Stimulated activated effector memory CD8-positive, alpha-beta T cell treated with anti-CD3 and anti-CD28 coated beads, Interleukin-12 subunit alpha, Interleukin-12 subunit beta, amount 100 ng/mL, for 72 hours (primary cell): ENCODE measurements at regions not wholly inside any gene's neighbourhood (a gene's known extent, or its start where the extent isn't known, plus 50 kb on each side); places are given as distances from the start of the nearest gene placed in this dataset.
A peak's percentile ranks its signal among the peaks of the same experiment; 100 is the strongest.

Experiments
- ATAC-seq: fragments of 150-1000 bp; cut with Tn5 transposase; 2 replicates; pipeline ENCODE4 v1.10.0; 2021
- DNase-seq, 2 donors: peaks; one replicate each; pipeline ENCODE4 v3.0.0; 2021 to 2022; ENCODE audit warnings: low spot score in 2 of 2
- H3K27ac Mint-ChIP-seq: one replicate; pipeline ENCODE4 v1.8.0; 2022; ENCODE audit warnings: mild to moderate bottlenecking, mixed read lengths
- H3K36me3 Mint-ChIP-seq: one replicate; pipeline ENCODE4 v1.8.0; 2022; ENCODE audit warnings: mild to moderate bottlenecking, mixed read lengths
- H3K4me1 Mint-ChIP-seq: one replicate; pipeline ENCODE4 v1.8.0; 2022; ENCODE audit warnings: mixed read lengths
- H3K4me3 Mint-ChIP-seq: one replicate; pipeline ENCODE4 v1.8.0; 2022; ENCODE audit warnings: mild to moderate bottlenecking, mixed read lengths
- H3K9me3 Mint-ChIP-seq: one replicate; pipeline ENCODE4 v1.8.0; 2022; ENCODE audit warnings: mixed read lengths

GRCh38 chr10:20726381-20726780, 170.7 kb downstream of the NEBL start:
- Mint-ChIP-seq H3K9me3 (peaks cover 27% of the 10 kb centered on the region), H3K4me3 (no peak overlapping the region), H3K27ac (no peak overlapping the region), H3K4me1 (no peaks in the 10 kb centered on the region), H3K36me3 (no peaks in the 10 kb centered on the region)
- no peak for DNase-seq
- peak; percentile 26 for ATAC-seq

DNA sequence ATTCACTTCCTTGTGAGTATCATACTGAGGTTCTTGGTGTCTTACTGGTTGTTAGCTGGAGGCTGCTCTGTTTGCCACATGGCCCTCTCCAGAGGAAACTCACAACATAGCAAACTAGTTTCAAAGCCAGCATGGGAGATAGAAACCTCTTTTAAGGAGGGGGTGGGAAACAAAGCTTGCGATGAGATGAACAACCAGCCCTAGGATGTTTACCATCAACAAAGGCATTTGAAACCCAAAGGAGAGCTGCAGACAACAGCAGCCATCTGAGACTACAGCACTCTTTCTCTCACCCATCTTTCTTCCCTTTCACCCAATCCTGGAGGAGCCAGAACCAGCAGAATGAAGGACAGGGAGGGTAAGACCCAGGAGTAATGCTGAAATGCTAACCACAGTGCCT, 182.1 kb downstream of the NEBL start:
- Mint-ChIP-seq H3K4me3 (no peak overlapping the region), H3K27ac (no peak overlapping the region)

GRCh38 chr10:20714518-20714917, 182.6 kb downstream of the NEBL start:
- no peak overlapping the region for H3K27ac Mint-ChIP-seq
- H3K9me3 Mint-ChIP-seq: peaks cover 10% of the 10 kb centered on the region
- ATAC-seq (no peak), DNase-seq (no peak)
- H3K4me3 Mint-ChIP-seq: no peak overlapping the region
- H3K4me1 Mint-ChIP-seq: no peaks in the 10 kb centered on the region
- no peaks in the 10 kb centered on the region for H3K36me3 Mint-ChIP-seq

More for the DNA sequence above, 182.1 kb downstream of the NEBL start:
- Mint-ChIP-seq H3K36me3 (no peaks in the 10 kb centered on the region), H3K9me3 (peaks cover 10% of the 10 kb centered on the region), H3K4me1 (no peaks in the 10 kb centered on the region)
- DNase-seq: no peak
- ATAC-seq: no peak

- Mint-ChIP-seq H3K36me3 (no peaks in the 10 kb centered on the region), H3K4me3 (no peak overlapping the region), H3K4me1 (no peaks in the 10 kb centered on the region), H3K27ac (no peak overlapping the region), H3K9me3 (peaks cover 9% of the 10 kb centered on the region)
- ATAC-seq (no peak), DNase-seq (no peak)
These were observed 183.7 kb downstream of the NEBL start for GRCh38 chr10:20713420-20713819.

GRCh38 chr10:20712774-20713173, 184.3 kb downstream of the NEBL start:
- Mint-ChIP-seq H3K4me3 (no peak overlapping the region), H3K36me3 (no peaks in the 10 kb centered on the region), H3K4me1 (no peaks in the 10 kb centered on the region), H3K9me3 (peaks cover 11% of the 10 kb centered on the region), H3K27ac (no peak overlapping the region)
- DNase-seq: no peak
- ATAC-seq: no peak

- Mint-ChIP-seq H3K36me3 (no peaks in the 10 kb centered on the region), H3K4me1 (no peaks in the 10 kb centered on the region), H3K9me3 (peaks cover 9% of the 10 kb centered on the region), H3K27ac (no peak overlapping the region), H3K4me3 (no peak overlapping the region)
- DNase-seq (no peak), ATAC-seq (no peak)
These were observed 187.4 kb downstream of the NEBL start for GRCh38 chr10:20709708-20710107.

- Mint-ChIP-seq H3K9me3 (peaks cover 12% of the 10 kb centered on the region), H3K36me3 (no peaks in the 10 kb centered on the region), H3K27ac (no peak overlapping the region), H3K4me3 (no peak overlapping the region), H3K4me1 (no peaks in the 10 kb centered on the region)
- no peak for DNase-seq
- no peak for ATAC-seq
These were observed 188.8 kb downstream of the NEBL start for GRCh38 chr10:20708305-20708704.

DNA sequence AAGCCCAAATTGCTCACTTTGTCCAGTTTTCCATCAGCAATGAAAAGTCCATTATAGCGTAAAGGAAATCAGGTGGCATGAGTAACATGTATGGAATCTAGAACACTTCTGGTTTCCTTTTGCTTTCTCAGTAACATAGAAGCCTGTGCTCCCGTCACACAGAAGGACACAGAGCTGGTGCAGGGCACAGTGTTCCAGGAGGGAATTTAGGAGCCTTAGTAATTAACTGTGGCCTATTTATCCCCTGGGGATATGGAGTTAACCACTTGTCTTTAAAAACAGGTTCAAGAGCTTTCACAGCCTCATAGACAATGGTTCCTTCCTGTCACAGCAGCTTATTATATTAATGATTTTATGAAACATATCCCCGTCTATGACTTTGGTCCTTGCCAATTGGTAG, 189.9 kb downstream of the NEBL start:
- H3K27ac Mint-ChIP-seq: no peak overlapping the region
- ATAC-seq (no peak), DNase-seq (no peak)
- H3K9me3 Mint-ChIP-seq: peaks cover 12% of the 10 kb centered on the region
- H3K4me1 Mint-ChIP-seq: no peaks in the 10 kb centered on the region
- no peak overlapping the region for H3K4me3 Mint-ChIP-seq
- H3K36me3 Mint-ChIP-seq: no peaks in the 10 kb centered on the region

- DNase-seq: no peak
- H3K4me3 Mint-ChIP-seq: no peak overlapping the region
- H3K4me1 Mint-ChIP-seq: no peaks in the 10 kb centered on the region
- no peak overlapping the region for H3K27ac Mint-ChIP-seq
- H3K9me3 Mint-ChIP-seq: peaks cover 8% of the 10 kb centered on the region
- no peaks in the 10 kb centered on the region for H3K36me3 Mint-ChIP-seq
- no peak for ATAC-seq
These were observed 198.3 kb downstream of the NEBL start for GRCh38 chr10:20698837-20699236.

- Mint-ChIP-seq H3K36me3 (no peaks in the 10 kb centered on the region), H3K4me3 (no peak overlapping the region)
- DNase-seq: no peak
These were observed 202.8 kb downstream of the NEBL start for GRCh38 chr10:20694296-20694695.

GRCh38 chr10:20688797-20689544, 208.1 kb downstream of the NEBL start:
- H3K27ac Mint-ChIP-seq: no peak overlapping the region
- no peak for ATAC-seq

More at GRCh38 chr10:20694296-20694695, 202.8 kb downstream of the NEBL start:
- Mint-ChIP-seq H3K27ac (no peak overlapping the region), H3K9me3 (peaks cover 10% of the 10 kb centered on the region), H3K4me1 (no peaks in the 10 kb centered on the region)
- ATAC-seq: no peak

GRCh38 chr10:20686015-20686635, 211.0 kb downstream of the NEBL start:
- Mint-ChIP-seq H3K27ac (no peak overlapping the region), H3K4me1 (no peaks in the 10 kb centered on the region), H3K9me3 (peaks cover 9% of the 10 kb centered on the region), H3K4me3 (no peak overlapping the region), H3K36me3 (no peaks in the 10 kb centered on the region)
- ATAC-seq (no peak), DNase-seq (no peak)

More at GRCh38 chr10:20688797-20689544, 208.1 kb downstream of the NEBL start:
- Mint-ChIP-seq H3K4me3 (no peak overlapping the region), H3K9me3 (peaks cover 6% of the 10 kb centered on the region), H3K4me1 (no peaks in the 10 kb centered on the region), H3K36me3 (no peaks in the 10 kb centered on the region)
- DNase-seq: no peak

- no peak overlapping the region for H3K27ac Mint-ChIP-seq
- H3K36me3 Mint-ChIP-seq: no peaks in the 10 kb centered on the region
- H3K9me3 Mint-ChIP-seq: peaks cover 9% of the 10 kb centered on the region
- H3K4me3 Mint-ChIP-seq: no peak overlapping the region
- ATAC-seq (no peak), DNase-seq (no peak)
- H3K4me1 Mint-ChIP-seq: no peaks in the 10 kb centered on the region
These were observed 211.6 kb downstream of the NEBL start for GRCh38 chr10:20685462-20685861.

DNA sequence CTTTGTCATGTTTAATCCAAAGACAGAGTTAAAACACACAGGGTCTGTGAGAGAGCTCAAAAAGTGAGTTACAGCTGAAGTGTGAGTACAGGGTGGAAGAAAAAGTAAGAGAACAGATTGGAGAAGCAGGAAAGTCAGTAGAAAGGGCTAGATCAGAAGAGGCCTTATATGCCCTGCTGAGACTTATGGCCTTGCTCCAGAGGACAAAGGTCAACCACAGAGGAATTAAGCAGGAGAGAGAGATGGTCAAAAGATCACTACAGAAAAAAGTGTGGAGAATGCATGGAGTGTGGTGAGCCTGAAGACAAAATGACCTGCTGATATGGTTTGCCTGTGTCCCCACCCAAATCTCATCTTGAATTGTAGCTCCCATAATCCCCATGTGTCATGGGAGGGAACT, 213.8 kb downstream of the NEBL start:
- ATAC-seq (no peak), DNase-seq (no peak)
- Mint-ChIP-seq H3K4me1 (no peaks in the 10 kb centered on the region), H3K27ac (no peak overlapping the region), H3K36me3 (no peaks in the 10 kb centered on the region), H3K9me3 (peaks cover 9% of the 10 kb centered on the region), H3K4me3 (no peak overlapping the region)

- H3K4me3 Mint-ChIP-seq: no peak overlapping the region
- H3K27ac Mint-ChIP-seq: no peak overlapping the region
- DNase-seq (no peak), ATAC-seq (no peak)
- no peaks in the 10 kb centered on the region for H3K4me1 Mint-ChIP-seq
- H3K36me3 Mint-ChIP-seq: no peaks in the 10 kb centered on the region
- peaks cover 5% of the 10 kb centered on the region for H3K9me3 Mint-ChIP-seq
These were observed 214.3 kb downstream of the NEBL start for GRCh38 chr10:20682782-20683181.

DNA sequence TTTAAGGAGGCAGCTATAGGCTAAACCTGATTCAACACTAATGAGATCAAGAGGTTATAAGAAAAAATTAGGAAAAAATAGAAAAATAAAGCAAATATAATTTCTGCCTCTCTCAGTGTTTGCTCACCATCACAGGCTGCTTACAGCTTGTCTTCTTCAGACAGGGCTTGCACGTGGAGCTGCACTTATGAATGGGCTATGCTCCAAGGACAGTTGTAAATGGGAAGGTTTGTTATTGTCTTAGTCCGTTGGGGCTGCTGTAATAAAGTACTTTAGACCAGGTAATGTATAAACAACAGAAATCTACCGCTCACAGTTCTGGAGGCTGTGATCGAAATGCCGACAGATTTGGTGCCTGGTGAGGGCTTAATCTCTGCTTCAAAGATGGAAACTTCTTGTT, 219.8 kb downstream of the NEBL start:
- Mint-ChIP-seq H3K4me1 (no peaks in the 10 kb centered on the region), H3K36me3 (no peaks in the 10 kb centered on the region), H3K27ac (no peak overlapping the region)

More for the DNA sequence above, 219.8 kb downstream of the NEBL start:
- ATAC-seq (no peak), DNase-seq (no peak)
- Mint-ChIP-seq H3K9me3 (peaks cover 4% of the 10 kb centered on the region), H3K4me3 (no peak overlapping the region)
